Right lobe of liver (tissue), 6 donors: ENCODE measurements at regions not wholly inside any gene's neighbourhood (a gene's known extent, or its start where the extent isn't known, plus 50 kb on each side); places are given as distances from the start of the nearest gene placed in this dataset.
"Not testable (repeated sequence)": the region's sequence is repeated elsewhere in the genome, so short reads cannot be mapped to it uniquely, and the experiment has no call there.

Experiments used
- ATAC-seq, 4 donors: fragments of 200-7000 bp; cut with Tn5 transposase; one replicate each; pipeline ENCODE4 v1.9.1; 2020; ENCODE audit warnings: mild to moderate bottlenecking in 4 of 4, moderate library complexity in 4 of 4
- DNase-seq, 3 donors: peaks; one replicate each; pipeline ENCODE4 v3.0.0-alpha.2; 2020
- H3K27ac ChIP-seq, 3 donors: fragments of 200-600 bp; one replicate each; pipeline ENCODE4 v1.8.0; 2022
- H3K27me3 ChIP-seq, 2 donors: fragments of 200-600 bp; one replicate each; pipeline ENCODE4 v1.8.0; 2022
- H3K36me3 ChIP-seq, 4 donors: fragments of 200-600 bp; sonication (generic) in 1 of 4; one replicate each; pipeline versions ENCODE4 v1.5.1 to v1.8.0; 2017 to 2022; ENCODE audit warnings: control low read depth in 1 of 4
- H3K4me1 ChIP-seq, 4 donors: fragments of 200-600 bp; sonication (generic) in 1 of 4; one replicate each; pipeline versions ENCODE4 v1.5.1 to v1.8.0; 2017 to 2022; ENCODE audit warnings: control low read depth in 1 of 4
- H3K4me3 ChIP-seq, 3 donors: fragments of 200-600 bp; one replicate each; pipeline ENCODE4 v1.8.0; 2022
- H3K9me3 ChIP-seq, 4 donors: fragments of 200-600 bp; sonication (generic) in 1 of 4; one replicate each; pipeline versions ENCODE4 v1.5.1 to v1.8.0; 2017 to 2022; ENCODE audit warnings: control low read depth in 1 of 4
- CTCF ChIP-seq, 4 donors: fragments of 200-600 bp in 3 of 4; fragments of 450-650 bp in 1 of 4; IDR thresholded peaks; one replicate each; pipeline versions ENCODE4 v1.5.1 to v1.8.0; 2016 to 2022; ENCODE audit warnings: antibody characterized with exemption in 4 of 4, mild to moderate bottlenecking in 2 of 4
- POLR2A ChIP-seq: fragments of 450-650 bp; IDR thresholded peaks from one replicate; pipeline ENCODE4 v1.6.1; 2017; ENCODE audit warnings: antibody characterized with exemption, mild to moderate bottlenecking
- WGBS: methylation state at CpG from one replicate; pipeline ENCODE4 v1.1.6; 2018; ENCODE audit warnings: low coverage, low lambda C conversion rate; ENCODE audit not compliant: insufficient coverage; ENCODE audit errors: missing lambda C conversion rate; 5-methylcytosine and 5-hydroxymethylcytosine counted together
- intact Hi-C, 2 donors: fragments of 100-400 bp; cut with DNase I; formaldehyde crosslinking; loops; one replicate each; pipeline versions ENCODE4 v1.11.2 to v1.14.1; 2022
- donor health status: DM: no; HTN: yes; CAD: no.
- donor health status: DM: no; HTN: no; CAD: no.
- donor health status: DM: no; HTN: no; CAD: no.
- donor health status: DM: no; HTN: yes; CAD: no.
- donor health status: DM: no; HTN: yes; CAD: no.

GRCh38 chr14:106334428-106335109, 808.2 kb downstream of the TMEM121 start:
- DNase-seq, H3K4me1 ChIP-seq, intact Hi-C loops, H3K27ac ChIP-seq, H3K9me3 ChIP-seq, H3K27me3 ChIP-seq, H3K36me3 ChIP-seq, ATAC-seq, H3K4me3 ChIP-seq: not testable (repeated sequence)
- WGBS, result 37% methylated on average over 16 of the region's 16 CpGs
- peak; percentile 7 to 19 (median 12) for TF ChIP-seq CTCF (IDR thresholded peaks at IDR 0.05)

- H3K9me3 ChIP-seq, H3K36me3 ChIP-seq, ATAC-seq, H3K4me1 ChIP-seq, DNase-seq, intact Hi-C loops, H3K4me3 ChIP-seq, H3K27ac ChIP-seq, H3K27me3 ChIP-seq: not testable (repeated sequence)
- 40% methylated on average over 6 of the region's 6 CpGs for WGBS
Observed at GRCh38 chr14:106335110-106335429, 808.7 kb downstream of the TMEM121 start.

- H3K9me3 ChIP-seq, H3K4me1 ChIP-seq, intact Hi-C loops, ATAC-seq, H3K4me3 ChIP-seq, H3K27ac ChIP-seq, H3K27me3 ChIP-seq, DNase-seq, H3K36me3 ChIP-seq: not testable (repeated sequence)
- WGBS, result 45% methylated on average over 15 of the region's 15 CpGs
Observed at GRCh38 chr14:106338775-106339174, 812.4 kb downstream of the TMEM121 start.

GRCh38 chr14:106340658-106341057, 814.3 kb downstream of the TMEM121 start:
- H3K4me1 ChIP-seq, H3K27me3 ChIP-seq, H3K9me3 ChIP-seq, H3K36me3 ChIP-seq, intact Hi-C loops, H3K27ac ChIP-seq, DNase-seq, ATAC-seq, H3K4me3 ChIP-seq: not testable (repeated sequence)
- 30% methylated on average over 3 of the region's 4 CpGs for WGBS

GRCh38 chr14:106341161-106341560, 814.8 kb downstream of the TMEM121 start:
- WGBS, result 33% methylated on average over 5 of the region's 5 CpGs
- H3K27ac ChIP-seq, ATAC-seq, intact Hi-C loops, H3K4me1 ChIP-seq, H3K27me3 ChIP-seq, H3K9me3 ChIP-seq, H3K4me3 ChIP-seq, H3K36me3 ChIP-seq, DNase-seq: not testable (repeated sequence)

- peaks cover 0 to 5% of the 10 kb centered on the region in 2 donors for H3K27me3 ChIP-seq
- no peak overlapping the region for H3K27ac ChIP-seq
- no peak overlapping the region for H3K4me3 ChIP-seq
- TF ChIP-seq POLR2A (no peak), CTCF (IDR thresholded peaks at IDR 0.05) (no peak)
- intact Hi-C loops, result no loop called here
- 41% methylated on average over 2 of the region's 2 CpGs for WGBS
- H3K36me3 ChIP-seq, result no peaks in the 10 kb centered on the region
- DNase-seq, result no peak
- no peaks in the 10 kb centered on the region for H3K4me1 ChIP-seq
- H3K9me3 ChIP-seq, result no peaks in the 10 kb centered on the region
- peak in 1 of 4 donors; percentile 4 for ATAC-seq
Observed at GRCh38 chr14:106343626-106344025, 817.2 kb downstream of the TMEM121 start.

- WGBS, result 11% methylated on average over 5 of the region's 5 CpGs
- intact Hi-C loops, H3K4me3 ChIP-seq, DNase-seq, H3K4me1 ChIP-seq, H3K9me3 ChIP-seq, H3K27me3 ChIP-seq, ATAC-seq, H3K27ac ChIP-seq, H3K36me3 ChIP-seq: not testable (repeated sequence)
Observed at GRCh38 chr14:106344065-106344614, 817.8 kb downstream of the TMEM121 start.

- H3K4me3 ChIP-seq, H3K27ac ChIP-seq, intact Hi-C loops, H3K4me1 ChIP-seq, ATAC-seq, DNase-seq, H3K36me3 ChIP-seq, H3K9me3 ChIP-seq, H3K27me3 ChIP-seq: not testable (repeated sequence)
- 48% methylated on average over 5 of the region's 5 CpGs for WGBS
Observed at GRCh38 chr14:106344791-106345479, 818.6 kb downstream of the TMEM121 start.
